NT2/D1 (cell line): ENCODE measurements at regions not wholly inside any gene's neighbourhood (a gene's known extent, or its start where the extent isn't known, plus 50 kb on each side); places are given as distances from the start of the nearest gene placed in this dataset.
"Not testable (repeated sequence)": the region's sequence is repeated elsewhere in the genome, so short reads cannot be mapped to it uniquely, and the experiment has no call there.

Experiments
- YY1 ChIP-seq: IDR thresholded peaks from 2 replicates; pipeline ENCODE4 v1.6.1; 2011; ENCODE audit not compliant: insufficient read length, insufficient read depth
- ZNF274 ChIP-seq: IDR thresholded peaks from 2 replicates; pipeline ENCODE4 v1.6.1; 2011; ENCODE audit warnings: mild to moderate bottlenecking, low read depth, low read length

GRCh38 chrX:31014474-31014873 is 57.4 kb downstream of the FTHL17 start:
- TF ChIP-seq ZNF274, YY1: not testable (repeated sequence)
